HG02973 (cell line): ENCODE measurements at regions not wholly inside any gene's neighbourhood (a gene's known extent, or its start where the extent isn't known, plus 50 kb on each side); places are given as distances from the start of the nearest gene placed in this dataset.
"Not testable (repeated sequence)": the region's sequence is repeated elsewhere in the genome, so short reads cannot be mapped to it uniquely, and the experiment has no call there.

Experiments used
- ATAC-seq: cut with Tn5 transposase; IDR thresholded peaks from one replicate; pipeline ENCODE4 v1.9.1; 2021; ENCODE audit warnings: moderate library complexity; ENCODE audit not compliant: unreplicated experiment

GRCh38 chr7:91355695-91356435 is 91.6 kb downstream of the FZD1 start:
- no peak for ATAC-seq

- ATAC-seq, result no peak
Observed at GRCh38 chr7:91356915-91357314, 92.7 kb downstream of the FZD1 start.

GRCh38 chr7:91357379-91357778 is 93.1 kb downstream of the FZD1 start:
- no peak for ATAC-seq

GRCh38 chr7:91357901-91358300 is 93.7 kb downstream of the FZD1 start:
- ATAC-seq, result no peak

- ATAC-seq, result no peak
Observed at GRCh38 chr7:91358303-91358702, 94.1 kb downstream of the FZD1 start.

- ATAC-seq, result not testable (repeated sequence)
Observed at GRCh38 chr7:91365097-91365496, 100.9 kb downstream of the FZD1 start.

GRCh38 chr7:91366091-91366490 is 101.9 kb downstream of the FZD1 start:
- no peak for ATAC-seq

- no peak for ATAC-seq
Observed at GRCh38 chr7:91367812-91368578, 103.8 kb downstream of the FZD1 start.

- ATAC-seq, result no peak
Observed at GRCh38 chr7:91372323-91372722, 108.1 kb downstream of the FZD1 start.

- ATAC-seq, result no peak
Observed at GRCh38 chr7:91373111-91373800, 109.0 kb downstream of the FZD1 start.

GRCh38 chr7:91374321-91374989 is 110.2 kb downstream of the FZD1 start:
- no peak for ATAC-seq

GRCh38 chr7:91375378-91375777 is 111.1 kb downstream of the FZD1 start:
- no peak for ATAC-seq

- ATAC-seq, result no peak
Observed at GRCh38 chr7:91378131-91378530, 113.9 kb downstream of the FZD1 start.

GRCh38 chr7:91379236-91379635 is 115.0 kb downstream of the FZD1 start:
- no peak for ATAC-seq

GRCh38 chr7:91379991-91380390 is 115.8 kb downstream of the FZD1 start:
- ATAC-seq, result no peak

GRCh38 chr7:91383053-91383904 is 119.0 kb downstream of the FZD1 start:
- ATAC-seq, result no peak

- ATAC-seq, result no peak
Observed at GRCh38 chr7:91383905-91384274, 119.7 kb downstream of the FZD1 start.

- not testable (repeated sequence) for ATAC-seq
Observed at GRCh38 chr7:91394757-91395156, 130.5 kb downstream of the FZD1 start.

- not testable (repeated sequence) for ATAC-seq
Observed at GRCh38 chr7:91395313-91395712, 131.1 kb downstream of the FZD1 start.

- ATAC-seq, result no peak
Observed at GRCh38 chr7:91397096-91397495, 132.9 kb downstream of the FZD1 start.
